ENCODE measurements at regions not wholly inside any gene's neighbourhood (a gene's known extent, or its start where the extent isn't known, plus 50 kb on each side); places are given as distances from the start of the nearest gene placed in this dataset.
A peak's percentile ranks its signal among the peaks of the same experiment; 100 is the strongest.

DNA sequence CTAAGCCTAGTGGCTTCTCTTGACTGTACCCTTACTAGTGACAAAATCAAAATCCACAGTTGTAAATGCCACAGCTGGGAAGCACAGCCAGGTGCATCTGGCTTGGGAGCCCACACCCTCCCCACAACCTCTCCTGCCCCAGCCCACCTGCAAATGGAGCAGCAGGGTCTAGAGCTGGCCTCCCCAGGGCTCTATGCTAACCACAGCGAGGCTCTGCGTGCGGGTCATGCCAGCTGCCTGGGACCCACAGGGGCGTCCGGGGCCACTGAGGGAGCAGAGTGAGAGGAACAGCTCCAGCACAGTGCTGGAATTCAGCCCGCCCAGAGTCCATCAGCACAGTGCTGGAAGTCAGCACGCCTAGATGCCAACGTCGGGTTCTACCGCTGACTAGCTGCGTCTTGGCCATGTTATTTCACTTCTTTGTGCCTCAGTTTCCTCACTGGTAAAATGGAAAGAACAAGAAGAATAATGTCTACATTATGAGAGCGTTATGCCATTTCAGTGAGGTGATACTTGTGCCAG is 109.1 kb upstream of the ID2 start:
- Histone ChIP-seq H3K4me1 (ENCODE audit: control insufficient read depth, insufficient read depth, low read length) (peaks cover 5% of the 10 kb centered on the region), H3K9me3 (replicated peaks; ENCODE audit: control insufficient read depth, low read depth, low read length) (no peaks in the 10 kb centered on the region), H3K27me3 (ENCODE audit: control insufficient read depth, insufficient read depth, low read length) (peaks cover 3% of the 10 kb centered on the region), H3K4me3 (ENCODE audit: low read length) (no peak overlapping the region), H3K27ac (ENCODE audit: low read length) (no peak overlapping the region), H3K36me3 (ENCODE audit: control insufficient read depth, insufficient read depth, low read length) (no peaks in the 10 kb centered on the region)
- 91% methylated on average over 12 of the region's 12 CpGs for WGBS (ENCODE audit: insufficient coverage)
- no peak for DNase-seq

- Histone ChIP-seq H3K4me1 (ENCODE audit: control insufficient read depth, insufficient read depth, low read length) (peaks cover 3% of the 10 kb centered on the region), H3K36me3 (ENCODE audit: control insufficient read depth, insufficient read depth, low read length) (no peaks in the 10 kb centered on the region), H3K9me3 (replicated peaks; ENCODE audit: control insufficient read depth, low read depth, low read length) (no peaks in the 10 kb centered on the region), H3K27me3 (ENCODE audit: control insufficient read depth, insufficient read depth, low read length) (peaks cover 3% of the 10 kb centered on the region), H3K27ac (ENCODE audit: low read length) (no peak overlapping the region), H3K4me3 (ENCODE audit: low read length) (no peak overlapping the region)
- no peak for DNase-seq
- WGBS (ENCODE audit: insufficient coverage), result 81% methylated on average over 16 of the region's 22 CpGs
Observed at GRCh38 chr2:8573234-8573941, 108.5 kb upstream of the ID2 start.

GRCh38 chr2:8573942-8574195 is 108.0 kb upstream of the ID2 start:
- DNase-seq, result no peak
- H3K36me3 ChIP-seq (ENCODE audit: control insufficient read depth, insufficient read depth, low read length), result no peaks in the 10 kb centered on the region
- H3K9me3 ChIP-seq (replicated peaks; ENCODE audit: control insufficient read depth, low read depth, low read length), result no peaks in the 10 kb centered on the region
- H3K27ac ChIP-seq (ENCODE audit: low read length), result no peak overlapping the region
- 85% methylated on average over 7 of the region's 9 CpGs for WGBS (ENCODE audit: insufficient coverage)
- peaks cover 3% of the 10 kb centered on the region for H3K27me3 ChIP-seq (ENCODE audit: control insufficient read depth, insufficient read depth, low read length)
- peaks cover 3% of the 10 kb centered on the region for H3K4me1 ChIP-seq (ENCODE audit: control insufficient read depth, insufficient read depth, low read length)
- no peak overlapping the region for H3K4me3 ChIP-seq (ENCODE audit: low read length)

DNA sequence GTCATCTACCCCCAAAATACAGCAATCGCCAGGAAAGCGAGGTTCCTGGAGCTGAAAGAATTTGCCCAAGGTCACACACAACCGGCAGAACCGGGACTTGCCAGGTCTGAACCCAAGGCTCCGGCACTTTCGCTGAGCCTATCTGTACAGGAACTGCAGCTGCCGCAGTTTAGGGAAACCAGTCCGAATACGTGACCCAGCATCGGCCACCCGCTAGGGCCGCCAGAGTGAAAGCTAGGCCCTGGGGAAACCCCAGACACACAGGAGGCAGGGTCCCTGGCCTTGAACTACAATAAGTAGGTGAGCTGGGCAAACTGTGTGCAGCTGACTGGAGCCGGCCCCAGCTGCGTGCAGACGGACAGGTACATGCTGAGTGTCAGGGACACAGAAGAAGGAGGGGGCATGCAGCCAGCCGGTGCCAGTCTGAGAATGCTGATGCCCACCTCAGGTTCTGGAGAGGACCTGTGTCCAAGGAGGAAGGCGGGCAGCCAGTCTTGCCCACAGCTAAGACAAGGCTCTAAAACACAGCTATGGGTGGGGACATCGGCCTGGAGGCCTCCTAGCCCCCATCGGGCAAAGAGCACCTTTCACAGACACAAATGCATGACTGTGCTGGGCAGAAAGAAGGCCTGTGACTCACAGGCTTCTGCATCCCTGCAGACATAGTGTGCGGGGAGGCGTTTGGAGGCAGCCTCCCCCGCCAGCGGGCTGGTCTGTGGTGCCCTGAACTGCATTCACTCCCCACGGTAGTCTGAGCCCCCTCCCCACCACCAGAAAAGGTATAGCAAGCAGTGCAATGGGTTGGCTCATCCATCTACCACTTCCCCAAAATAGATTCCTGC is 107.4 kb upstream of the ID2 start:
- Histone ChIP-seq H3K4me3 (ENCODE audit: low read length) (no peak overlapping the region), H3K27ac (ENCODE audit: low read length) (no peak overlapping the region), H3K27me3 (ENCODE audit: control insufficient read depth, insufficient read depth, low read length) (peaks cover 3% of the 10 kb centered on the region), H3K9me3 (replicated peaks; ENCODE audit: control insufficient read depth, low read depth, low read length) (no peaks in the 10 kb centered on the region), H3K36me3 (ENCODE audit: control insufficient read depth, insufficient read depth, low read length) (no peaks in the 10 kb centered on the region), H3K4me1 (ENCODE audit: control insufficient read depth, insufficient read depth, low read length) (peaks cover 3% of the 10 kb centered on the region)
- no peak for DNase-seq
- WGBS (ENCODE audit: insufficient coverage), result 89% methylated on average over 19 of the region's 24 CpGs

DNA sequence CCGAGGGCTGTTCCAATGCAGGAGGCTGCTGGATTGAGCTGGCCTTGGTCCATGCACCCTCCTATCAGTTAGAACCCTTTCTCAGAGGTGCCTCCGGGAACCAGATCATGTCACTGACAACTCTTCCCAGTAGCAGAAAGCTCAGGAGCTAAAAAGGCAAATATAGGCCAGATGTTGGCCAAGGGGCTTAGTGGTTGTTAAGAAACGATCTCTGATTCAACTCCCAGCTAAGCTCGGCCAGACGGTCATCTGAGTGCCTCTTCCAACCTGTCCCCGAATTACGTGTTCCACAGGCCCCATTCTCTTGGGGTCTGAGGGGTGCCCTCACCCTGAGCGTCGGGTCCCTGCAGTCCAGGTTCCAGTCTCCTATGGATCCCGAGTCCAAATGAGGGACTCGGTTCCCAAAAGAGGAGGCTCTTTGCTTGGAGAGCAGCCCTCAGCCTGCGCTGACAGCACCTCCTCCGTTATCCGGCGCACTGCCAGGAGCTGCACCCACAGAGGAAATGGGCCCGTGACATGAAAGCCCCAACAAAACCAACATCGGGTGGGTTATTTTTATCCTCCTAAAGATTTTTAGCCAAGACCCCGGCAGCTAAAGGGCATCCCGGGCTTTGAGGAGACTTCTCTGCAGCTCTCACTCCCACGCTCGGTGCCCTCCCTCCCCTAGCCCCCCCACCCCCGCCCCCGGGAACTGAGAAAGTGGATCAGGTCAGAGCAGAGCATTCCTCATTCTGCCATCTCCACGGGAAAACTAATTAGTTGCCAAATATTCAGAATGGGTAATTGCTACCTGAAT is 106.6 kb upstream of the ID2 start:
- DNase-seq, result no peak
- no peaks in the 10 kb centered on the region for H3K36me3 ChIP-seq (ENCODE audit: control insufficient read depth, insufficient read depth, low read length)
- H3K4me3 ChIP-seq (ENCODE audit: low read length), result no peak overlapping the region
- H3K4me1 ChIP-seq (ENCODE audit: control insufficient read depth, insufficient read depth, low read length), result peaks cover 3% of the 10 kb centered on the region
- peaks cover 3% of the 10 kb centered on the region for H3K27me3 ChIP-seq (ENCODE audit: control insufficient read depth, insufficient read depth, low read length)
- 40% methylated on average over 12 of the region's 24 CpGs for WGBS (ENCODE audit: insufficient coverage)
- no peak overlapping the region for H3K27ac ChIP-seq (ENCODE audit: low read length)
- H3K9me3 ChIP-seq (replicated peaks; ENCODE audit: control insufficient read depth, low read depth, low read length), result no peaks in the 10 kb centered on the region

- Histone ChIP-seq H3K27me3 (ENCODE audit: control insufficient read depth, insufficient read depth, low read length) (peaks cover 3% of the 10 kb centered on the region), H3K36me3 (ENCODE audit: control insufficient read depth, insufficient read depth, low read length) (no peaks in the 10 kb centered on the region), H3K4me1 (ENCODE audit: control insufficient read depth, insufficient read depth, low read length) (peaks cover 3% of the 10 kb centered on the region), H3K4me3 (ENCODE audit: low read length) (no peak overlapping the region), H3K27ac (ENCODE audit: low read length) (no peak overlapping the region), H3K9me3 (replicated peaks; ENCODE audit: control insufficient read depth, low read depth, low read length) (no peaks in the 10 kb centered on the region)
- no peak for DNase-seq
- 71% methylated on average over 13 of the region's 14 CpGs for WGBS (ENCODE audit: insufficient coverage)
Observed at GRCh38 chr2:8575834-8576423, 105.9 kb upstream of the ID2 start.

GRCh38 chr2:8576525-8577167 is 105.2 kb upstream of the ID2 start:
- no peaks in the 10 kb centered on the region for H3K9me3 ChIP-seq (replicated peaks; ENCODE audit: control insufficient read depth, low read depth, low read length)
- no peaks in the 10 kb centered on the region for H3K36me3 ChIP-seq (ENCODE audit: control insufficient read depth, insufficient read depth, low read length)
- no peak overlapping the region for H3K27ac ChIP-seq (ENCODE audit: low read length)
- peaks cover 3% of the 10 kb centered on the region for H3K27me3 ChIP-seq (ENCODE audit: control insufficient read depth, insufficient read depth, low read length)
- DNase-seq, result peak; percentile 38
- 77% methylated on average over 7 of the region's 12 CpGs for WGBS (ENCODE audit: insufficient coverage)
- H3K4me1 ChIP-seq (ENCODE audit: control insufficient read depth, insufficient read depth, low read length), result peaks cover 3% of the 10 kb centered on the region
- H3K4me3 ChIP-seq (ENCODE audit: low read length), result no peak overlapping the region

DNA sequence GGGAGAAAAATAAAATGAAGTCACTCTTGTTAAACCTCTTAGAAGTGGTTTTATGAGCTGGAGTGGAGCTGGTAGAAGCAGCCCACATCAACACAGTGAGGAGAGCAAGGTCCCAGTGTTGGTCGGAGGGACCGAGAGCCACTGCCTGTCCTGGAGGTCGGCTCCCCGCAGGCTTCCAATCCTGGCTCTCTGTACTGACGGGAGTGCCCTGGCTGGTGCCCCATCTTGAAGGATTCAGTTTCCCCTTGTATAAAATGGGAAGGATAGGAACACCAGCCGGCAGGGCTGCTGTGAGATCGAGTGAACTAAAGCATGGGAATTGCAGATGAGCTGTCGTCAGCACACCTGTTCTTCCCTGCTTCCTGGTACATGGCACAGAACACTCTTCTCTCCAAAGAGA is 104.3 kb upstream of the ID2 start:
- no peaks in the 10 kb centered on the region for H3K9me3 ChIP-seq (replicated peaks; ENCODE audit: control insufficient read depth, low read depth, low read length)
- H3K4me1 ChIP-seq (ENCODE audit: control insufficient read depth, insufficient read depth, low read length), result peaks cover 3% of the 10 kb centered on the region
- no peak overlapping the region for H3K27ac ChIP-seq (ENCODE audit: low read length)
- H3K36me3 ChIP-seq (ENCODE audit: control insufficient read depth, insufficient read depth, low read length), result no peaks in the 10 kb centered on the region
- H3K4me3 ChIP-seq (ENCODE audit: low read length), result no peak overlapping the region
- no peak for DNase-seq
- WGBS (ENCODE audit: insufficient coverage), result 83% methylated on average over 2 of the region's 8 CpGs
- H3K27me3 ChIP-seq (ENCODE audit: control insufficient read depth, insufficient read depth, low read length), result peaks cover 3% of the 10 kb centered on the region

GRCh38 chr2:8578335-8579244 is 103.3 kb upstream of the ID2 start:
- Histone ChIP-seq H3K27ac (ENCODE audit: low read length) (no peak overlapping the region), H3K36me3 (ENCODE audit: control insufficient read depth, insufficient read depth, low read length) (no peaks in the 10 kb centered on the region), H3K4me1 (ENCODE audit: control insufficient read depth, insufficient read depth, low read length) (peaks cover 7% of the 10 kb centered on the region), H3K4me3 (ENCODE audit: low read length) (no peak overlapping the region), H3K27me3 (ENCODE audit: control insufficient read depth, insufficient read depth, low read length) (peaks cover 3% of the 10 kb centered on the region), H3K9me3 (replicated peaks; ENCODE audit: control insufficient read depth, low read depth, low read length) (no peaks in the 10 kb centered on the region)
- DNase-seq, result no peak
- WGBS (ENCODE audit: insufficient coverage), result 81% methylated on average over 18 of the region's 19 CpGs

Measured in muscle of leg (tissue), 3 donors.